TTC549 (cell line): ENCODE measurements at regions not wholly inside any gene's neighbourhood (a gene's known extent, or its start where the extent isn't known, plus 50 kb on each side); places are given as distances from the start of the nearest gene placed in this dataset.

Experiments used
- FAIRE-seq: peaks from 2 replicates; lab custom pipeline; 2012; peaks lifted over from hg19 to GRCh38; lab: Jason Lieb, UNC

GRCh38 chr3:147939425-147939824 lies 530.3 kb downstream of the ZIC1 start:
- no peak for FAIRE-seq

- no peak for FAIRE-seq
Measured at GRCh38 chr3:147939839-147940238, 530.7 kb downstream of the ZIC1 start.

- FAIRE-seq = no peak
Measured at GRCh38 chr3:147940405-147941193, 531.4 kb downstream of the ZIC1 start.

DNA sequence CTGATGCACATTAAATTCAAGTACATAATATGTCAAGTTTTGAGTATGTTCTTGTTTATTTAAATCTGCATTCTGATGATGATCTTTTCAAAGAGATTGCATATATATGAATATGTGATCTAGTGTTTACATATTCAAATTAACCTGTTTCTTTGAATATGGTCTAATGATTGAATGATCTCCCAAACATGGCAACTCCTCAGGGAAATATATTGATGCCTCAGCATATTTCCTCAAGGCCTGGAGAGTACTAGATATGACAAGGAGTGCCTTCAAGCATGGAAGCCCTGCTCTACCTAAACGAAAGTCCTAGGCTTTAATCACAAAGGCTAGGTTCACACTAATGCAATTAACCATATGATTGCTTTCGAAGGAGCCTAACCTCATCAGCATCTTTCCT lies 532.8 kb downstream of the ZIC1 start:
- no peak for FAIRE-seq

- FAIRE-seq = no peak
Measured at GRCh38 chr3:147943265-147943945, 534.2 kb downstream of the ZIC1 start.

GRCh38 chr3:147945968-147946519 lies 536.9 kb downstream of the ZIC1 start:
- no peak for FAIRE-seq

DNA sequence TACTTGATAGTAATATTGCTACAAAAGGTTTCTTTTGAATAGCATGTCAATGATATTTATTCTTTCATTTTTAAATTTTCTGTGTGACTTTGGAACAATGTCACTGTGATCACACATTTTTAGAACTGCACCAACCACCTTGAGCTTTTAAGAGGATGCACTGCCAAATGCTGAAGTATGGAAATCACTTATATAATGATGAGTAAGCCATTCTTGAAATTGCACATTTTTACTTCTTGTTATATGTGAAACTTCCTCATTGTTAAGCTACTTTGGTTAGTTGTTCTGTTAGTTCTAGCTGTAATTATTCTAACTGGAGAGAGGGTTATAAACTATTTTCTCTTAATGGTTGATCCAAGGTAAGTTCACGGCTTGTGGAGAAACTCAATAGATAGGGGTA lies 547.5 kb downstream of the ZIC1 start:
- no peak for FAIRE-seq

DNA sequence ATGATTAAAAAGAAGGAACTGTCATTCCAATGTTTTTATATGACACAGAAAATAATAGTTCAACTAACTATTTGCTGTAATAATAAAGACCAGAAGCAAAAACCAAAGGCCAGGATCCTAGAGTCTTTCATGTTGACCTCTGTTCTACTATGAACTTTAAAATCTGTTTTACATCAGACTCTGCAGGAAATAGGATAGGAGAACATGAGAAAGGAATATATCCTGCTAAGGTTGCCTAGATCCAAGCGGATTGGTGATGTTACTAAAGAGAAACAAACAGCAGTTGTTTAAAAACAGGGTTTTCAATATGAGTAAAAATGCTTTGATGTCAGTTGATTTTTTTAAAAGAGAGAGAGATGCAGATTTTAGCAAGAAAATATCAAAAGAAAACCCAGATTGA lies 549.6 kb downstream of the ZIC1 start:
- FAIRE-seq = no peak

DNA sequence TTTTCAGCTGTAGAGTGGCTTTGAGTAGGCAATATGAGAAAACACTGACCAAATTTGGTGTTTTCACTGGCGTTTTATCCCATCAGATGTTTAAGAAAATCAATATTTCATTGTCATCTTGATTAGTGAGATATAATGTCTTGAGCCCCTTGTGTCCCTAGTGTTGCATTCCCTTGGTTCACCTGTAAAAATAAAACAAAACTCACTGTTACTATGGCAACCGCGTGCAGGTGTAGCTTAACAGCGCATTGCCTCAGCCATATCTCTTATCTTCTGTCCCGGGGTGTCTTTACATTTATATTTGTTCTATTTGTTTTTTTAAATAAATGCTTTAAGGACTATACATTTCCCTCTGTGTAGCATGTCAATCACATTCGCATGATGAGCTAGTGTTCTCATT lies 551.6 kb downstream of the ZIC1 start:
- no peak for FAIRE-seq

- FAIRE-seq = no peak
Measured at GRCh38 chr3:147962408-147963164, 553.4 kb downstream of the ZIC1 start.

- no peak for FAIRE-seq
Measured at GRCh38 chr3:147963711-147964110, 554.5 kb downstream of the ZIC1 start.

GRCh38 chr3:147975165-147975564 lies 566.0 kb downstream of the ZIC1 start:
- FAIRE-seq = no peak

GRCh38 chr3:147977001-147977400 lies 567.8 kb downstream of the ZIC1 start:
- no peak for FAIRE-seq

- no peak for FAIRE-seq
Measured at GRCh38 chr3:147987549-147987948, 578.4 kb downstream of the ZIC1 start.

- no peak for FAIRE-seq
Measured at GRCh38 chr3:147989344-147989743, 580.2 kb downstream of the ZIC1 start.

GRCh38 chr3:148002705-148003205 lies 593.6 kb downstream of the ZIC1 start:
- no peak for FAIRE-seq

DNA sequence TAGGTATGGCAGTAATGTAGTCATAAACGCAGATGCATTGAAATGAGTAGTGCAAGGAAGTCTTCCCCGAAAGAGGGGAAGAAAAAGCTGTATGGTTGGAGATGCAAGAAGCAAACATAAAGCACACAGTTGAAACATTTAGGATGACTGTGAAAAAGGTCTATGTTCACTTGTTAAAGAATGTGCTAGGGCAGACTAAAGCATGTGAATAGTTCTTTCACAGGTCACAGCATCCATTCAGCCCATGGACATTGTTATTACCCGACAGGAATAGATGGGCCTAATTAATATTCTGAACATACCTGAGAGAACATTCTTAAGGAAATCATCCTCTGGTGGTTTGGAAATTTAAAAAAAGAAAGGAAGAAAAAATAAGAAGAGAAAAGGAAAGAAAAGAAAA lies 595.2 kb downstream of the ZIC1 start:
- FAIRE-seq = no peak

DNA sequence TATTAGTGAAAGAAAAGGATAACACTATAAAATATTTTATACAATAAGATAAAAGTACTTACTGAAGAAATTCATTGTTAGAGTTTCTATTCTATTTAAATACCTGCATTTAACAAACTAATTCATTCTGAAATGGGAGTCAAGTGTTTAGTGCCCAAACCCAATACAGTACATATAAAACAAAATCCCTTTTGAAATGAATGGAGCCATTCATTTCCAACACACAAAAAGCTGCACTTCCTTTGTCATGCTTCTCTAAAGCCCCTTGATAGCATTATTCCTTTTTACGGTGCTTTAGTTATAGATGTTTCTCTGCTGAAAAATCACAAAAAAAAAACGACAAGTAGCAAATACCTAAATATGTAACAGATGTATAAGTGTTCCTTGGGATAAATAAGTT lies 596.3 kb downstream of the ZIC1 start:
- no peak for FAIRE-seq

DNA sequence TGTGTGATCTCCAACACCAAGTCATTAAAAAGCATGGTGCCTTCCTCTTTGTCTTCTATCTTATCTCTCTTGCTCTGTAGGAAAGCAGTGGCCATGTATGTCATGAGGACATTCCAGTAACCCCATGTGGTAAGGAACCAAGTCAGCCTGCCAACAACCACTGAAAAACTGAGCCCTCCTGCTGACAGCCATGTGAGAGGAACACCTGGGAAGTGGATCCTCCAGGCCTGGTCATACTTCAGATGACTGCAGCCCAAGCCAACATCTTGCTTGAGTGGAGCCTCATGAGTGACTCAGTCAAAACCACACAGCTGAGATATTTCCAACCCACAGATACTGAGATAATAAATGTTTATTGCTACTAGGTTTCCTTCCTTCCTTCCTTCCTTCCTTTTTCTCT lies 597.3 kb downstream of the ZIC1 start:
- FAIRE-seq = no peak

- FAIRE-seq = no peak
Measured at GRCh38 chr3:148008591-148008990, 599.4 kb downstream of the ZIC1 start.

DNA sequence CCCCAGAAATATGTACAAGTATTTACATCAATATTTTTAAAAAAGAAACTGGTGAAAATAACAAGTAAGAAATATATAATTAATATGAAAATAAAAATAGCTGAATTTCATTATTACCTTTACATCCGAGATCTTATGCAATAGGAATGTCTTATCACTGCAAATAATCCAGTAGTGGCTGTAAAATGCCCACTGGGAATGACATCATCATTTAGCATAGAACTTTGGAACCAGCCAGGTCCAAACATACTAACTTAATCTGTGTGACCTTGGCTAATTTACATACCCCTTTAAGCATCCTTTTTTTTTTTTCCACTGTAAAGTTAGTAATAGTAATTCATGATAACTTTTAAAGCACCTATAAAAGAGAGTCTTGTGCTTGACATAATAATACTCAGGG lies 611.7 kb downstream of the ZIC1 start:
- no peak for FAIRE-seq

- no peak for FAIRE-seq
Measured at GRCh38 chr3:148021381-148021780, 612.2 kb downstream of the ZIC1 start.

- no peak for FAIRE-seq
Measured at GRCh38 chr3:148023994-148024393, 614.8 kb downstream of the ZIC1 start.
